ENCODE measurements at regions not wholly inside any gene's neighbourhood (a gene's known extent, or its start where the extent isn't known, plus 50 kb on each side); places are given as distances from the start of the nearest gene placed in this dataset.

DNA sequence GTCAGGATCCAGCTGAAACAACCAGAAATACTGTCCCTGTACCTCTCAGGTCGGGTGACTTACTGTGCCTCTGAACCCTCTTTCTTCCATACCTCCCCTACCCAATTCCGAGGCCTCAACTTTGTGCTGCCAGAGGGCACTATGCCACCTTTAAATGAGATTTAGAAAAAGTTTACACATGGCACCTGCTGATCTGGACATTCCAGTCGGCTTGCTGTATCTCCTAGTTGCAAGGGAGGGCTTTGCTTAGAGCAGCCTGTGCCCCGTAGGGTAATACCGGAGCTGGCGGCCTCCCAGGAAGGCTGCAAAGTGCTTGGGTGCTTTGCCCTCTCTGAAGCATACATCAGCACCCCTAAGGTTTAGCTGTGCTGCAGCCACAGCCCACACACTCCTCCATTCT is 306.0 kb upstream of the RBFOX1 start:
- 81 to 86% methylated on average over 6 of the region's 6 CpGs for WGBS, 2 donors
- intact Hi-C loops (cut with DNase I; ENCODE audit: low total_unique reads) = no loop called here
- H3K4me1 ChIP-seq = no peaks in the 10 kb centered on the region

DNA sequence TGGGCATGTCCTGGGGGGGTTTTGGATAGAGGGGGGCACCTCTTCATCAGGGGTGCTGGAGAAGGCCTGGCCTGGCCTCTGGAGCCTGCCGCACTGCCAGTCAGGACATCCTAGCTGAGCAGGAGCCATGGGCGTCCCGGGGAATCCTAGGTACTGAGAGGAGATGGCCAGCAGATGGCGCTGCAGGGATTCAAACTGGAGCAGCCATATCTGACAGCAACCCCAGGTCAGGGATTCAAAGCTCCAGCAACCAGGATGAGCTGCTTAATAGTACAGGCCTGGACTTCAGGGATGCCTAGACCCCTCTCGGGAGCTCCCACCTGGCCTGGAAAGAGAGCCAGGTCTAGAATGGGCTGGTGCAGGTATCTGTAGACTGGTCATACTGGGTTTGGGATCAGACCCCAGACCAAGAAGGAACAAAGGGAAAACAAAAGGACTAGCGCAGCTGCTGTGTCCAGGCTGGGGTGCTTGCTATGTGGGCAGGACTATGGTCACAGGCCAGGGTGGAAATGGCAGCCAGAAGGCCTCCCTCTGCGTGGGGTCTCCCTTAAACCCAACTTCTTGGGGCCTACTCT is 306.9 kb upstream of the RBFOX1 start:
- Histone ChIP-seq H3K27ac (no peak overlapping the region), H3K27me3 (no peaks in the 10 kb centered on the region), H3K4me1 (no peaks in the 10 kb centered on the region), H3K4me3 (no peak overlapping the region), H3K36me3 (ENCODE audit: low read depth, missing control alignments) (no peaks in the 10 kb centered on the region), H3K9me3 (no peaks in the 10 kb centered on the region)
- TF ChIP-seq POLR2A (IDR thresholded peaks at IDR 0.05) = no peak
- TF ChIP-seq, protein P1, sequence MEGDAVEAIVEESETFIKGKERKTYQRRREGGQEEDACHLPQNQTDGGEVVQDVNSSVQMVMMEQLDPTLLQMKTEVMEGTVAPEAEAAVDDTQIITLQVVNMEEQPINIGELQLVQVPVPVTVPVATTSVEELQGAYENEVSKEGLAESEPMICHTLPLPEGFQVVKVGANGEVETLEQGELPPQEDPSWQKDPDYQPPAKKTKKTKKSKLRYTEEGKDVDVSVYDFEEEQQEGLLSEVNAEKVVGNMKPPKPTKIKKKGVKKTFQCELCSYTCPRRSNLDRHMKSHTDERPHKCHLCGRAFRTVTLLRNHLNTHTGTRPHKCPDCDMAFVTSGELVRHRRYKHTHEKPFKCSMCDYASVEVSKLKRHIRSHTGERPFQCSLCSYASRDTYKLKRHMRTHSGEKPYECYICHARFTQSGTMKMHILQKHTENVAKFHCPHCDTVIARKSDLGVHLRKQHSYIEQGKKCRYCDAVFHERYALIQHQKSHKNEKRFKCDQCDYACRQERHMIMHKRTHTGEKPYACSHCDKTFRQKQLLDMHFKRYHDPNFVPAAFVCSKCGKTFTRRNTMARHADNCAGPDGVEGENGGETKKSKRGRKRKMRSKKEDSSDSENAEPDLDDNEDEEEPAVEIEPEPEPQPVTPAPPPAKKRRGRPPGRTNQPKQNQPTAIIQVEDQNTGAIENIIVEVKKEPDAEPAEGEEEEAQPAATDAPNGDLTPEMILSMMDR (IDR thresholded peaks at IDR 0.05) = peak; percentile 21 to 75 (median 45)
- DNase-seq = peak; percentile 90
- intact Hi-C loops (cut with DNase I; ENCODE audit: low total_unique reads) = no loop called here
- WGBS, 2 donors = 27 to 44% methylated on average over 6 to 7 of the region's 7 CpGs

More for the DNA sequence above, 306.0 kb upstream of the RBFOX1 start:
- H3K4me3 ChIP-seq = no peak overlapping the region
- TF ChIP-seq, protein P1 (IDR thresholded peaks at IDR 0.05) = no peak
- TF ChIP-seq POLR2A (IDR thresholded peaks at IDR 0.05) = no peak
- no peak for DNase-seq
- no peaks in the 10 kb centered on the region for H3K27me3 ChIP-seq
- no peaks in the 10 kb centered on the region for H3K36me3 ChIP-seq (ENCODE audit: low read depth, missing control alignments)
- H3K9me3 ChIP-seq = no peaks in the 10 kb centered on the region
- no peak overlapping the region for H3K27ac ChIP-seq

DNA sequence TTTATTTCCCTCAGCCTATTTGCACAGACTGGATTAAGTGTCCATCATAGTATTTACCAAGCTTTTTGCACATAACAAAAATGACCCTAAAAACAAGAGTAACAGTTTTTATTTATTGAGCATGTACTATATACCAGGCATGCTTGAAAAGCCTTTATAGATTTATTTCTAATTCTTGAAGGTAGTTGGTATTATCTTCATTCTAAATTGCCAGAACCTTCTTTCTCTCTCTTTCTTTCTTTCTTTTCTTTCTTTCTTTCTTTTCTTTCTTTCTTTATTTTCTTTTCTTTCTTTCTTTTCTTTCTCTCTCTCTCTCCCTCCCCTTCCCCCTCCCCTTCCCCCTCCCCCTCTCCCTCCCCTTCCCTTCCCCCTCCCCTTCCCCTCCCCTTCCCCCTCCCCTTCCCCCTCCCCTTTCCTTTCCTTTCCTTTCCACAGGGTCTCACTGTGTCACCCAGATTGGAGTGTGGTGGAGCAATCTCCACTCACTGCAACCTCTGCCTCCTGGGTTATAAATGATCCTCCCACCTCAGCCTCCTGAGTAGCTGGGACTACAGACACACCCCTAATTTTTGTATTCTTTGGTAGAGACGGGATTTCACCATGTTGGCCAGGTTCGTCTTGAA is 310.9 kb upstream of the RBFOX1 start:
- intact Hi-C loops (cut with DNase I; ENCODE audit: low total_unique reads) = no loop called here
- no peaks in the 10 kb centered on the region for H3K9me3 ChIP-seq
- H3K27me3 ChIP-seq = no peaks in the 10 kb centered on the region
- TF ChIP-seq, protein P1 (IDR thresholded peaks at IDR 0.05) = no peak
- no peak for TF ChIP-seq POLR2A (IDR thresholded peaks at IDR 0.05)
- no peaks in the 10 kb centered on the region for H3K36me3 ChIP-seq (ENCODE audit: low read depth, missing control alignments)
- H3K4me1 ChIP-seq = no peaks in the 10 kb centered on the region
- no peak overlapping the region for H3K27ac ChIP-seq
- no peak overlapping the region for H3K4me3 ChIP-seq
- 87 to 90% methylated on average over 2 of the region's 2 CpGs for WGBS, 2 donors
- no peak for DNase-seq

DNA sequence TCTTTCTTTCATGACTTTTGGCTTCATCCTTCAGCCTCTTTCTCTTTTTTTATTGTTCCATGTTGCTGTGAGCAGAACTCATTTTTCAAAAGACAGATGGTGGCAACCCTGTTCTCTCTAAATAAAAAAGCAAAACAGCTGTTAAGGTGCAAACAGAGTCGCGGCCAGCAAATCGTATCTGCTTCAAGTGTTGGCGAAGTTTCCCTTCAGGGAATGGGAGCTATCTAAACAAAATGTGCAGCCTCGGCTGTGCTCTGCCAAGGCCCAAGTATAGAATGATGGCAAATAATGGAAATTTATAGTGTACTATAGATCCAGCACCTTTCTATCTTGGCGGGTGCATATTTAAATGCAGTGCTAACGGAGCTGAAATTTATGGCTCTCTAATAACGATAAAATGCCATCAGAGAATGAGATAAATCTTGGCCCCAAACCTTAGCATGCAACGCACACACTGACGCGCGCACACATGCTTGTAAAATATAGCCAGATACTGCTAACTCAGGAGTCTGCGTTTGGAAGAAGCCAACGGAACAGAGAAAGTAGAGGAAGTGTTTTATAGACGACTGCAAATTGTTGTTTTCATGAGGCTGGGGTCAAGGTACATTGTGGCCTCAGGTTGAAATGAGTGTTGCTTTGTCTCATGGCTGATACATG is 315.5 kb upstream of the RBFOX1 start:
- no peak for DNase-seq
- H3K4me1 ChIP-seq = no peaks in the 10 kb centered on the region
- H3K27ac ChIP-seq = no peak overlapping the region
- WGBS, 2 donors = 44 to 53% methylated on average over 15 of the region's 15 CpGs
- intact Hi-C loops (cut with DNase I; ENCODE audit: low total_unique reads) = no loop called here
- H3K36me3 ChIP-seq (ENCODE audit: low read depth, missing control alignments) = no peaks in the 10 kb centered on the region
- H3K9me3 ChIP-seq = no peaks in the 10 kb centered on the region
- no peak for TF ChIP-seq POLR2A (IDR thresholded peaks at IDR 0.05)
- TF ChIP-seq, protein P1 (IDR thresholded peaks at IDR 0.05) = no peak
- H3K27me3 ChIP-seq = no peaks in the 10 kb centered on the region
- no peak overlapping the region for H3K4me3 ChIP-seq
